Astrocyte of the spinal cord (primary cell): ENCODE measurements at regions not wholly inside any gene's neighbourhood (a gene's known extent, or its start where the extent isn't known, plus 50 kb on each side); places are given as distances from the start of the nearest gene placed in this dataset.

Source experiments
- DNase-seq: peaks from one replicate; pipeline ENCODE4 v3.0.0; 2011; ENCODE audit warnings: low read depth, low spot score
- H3K4me3 ChIP-seq: 2 replicates; pipeline ENCODE4 v1.5.1; 2011; ENCODE audit warnings: low read depth, mild to moderate bottlenecking, low read length, moderate library complexity
- CTCF ChIP-seq: IDR thresholded peaks from 2 replicates; pipeline ENCODE4 v1.5.1; 2012; ENCODE audit warnings: low read depth, mild to moderate bottlenecking, low read length, inconsistent platforms
- in situ Hi-C: cut with HindIII; loops from 2 replicates; pipeline ENCODE4 v1.10.0; 2017; ENCODE audit warnings: low sequenced_read_pairs

DNA sequence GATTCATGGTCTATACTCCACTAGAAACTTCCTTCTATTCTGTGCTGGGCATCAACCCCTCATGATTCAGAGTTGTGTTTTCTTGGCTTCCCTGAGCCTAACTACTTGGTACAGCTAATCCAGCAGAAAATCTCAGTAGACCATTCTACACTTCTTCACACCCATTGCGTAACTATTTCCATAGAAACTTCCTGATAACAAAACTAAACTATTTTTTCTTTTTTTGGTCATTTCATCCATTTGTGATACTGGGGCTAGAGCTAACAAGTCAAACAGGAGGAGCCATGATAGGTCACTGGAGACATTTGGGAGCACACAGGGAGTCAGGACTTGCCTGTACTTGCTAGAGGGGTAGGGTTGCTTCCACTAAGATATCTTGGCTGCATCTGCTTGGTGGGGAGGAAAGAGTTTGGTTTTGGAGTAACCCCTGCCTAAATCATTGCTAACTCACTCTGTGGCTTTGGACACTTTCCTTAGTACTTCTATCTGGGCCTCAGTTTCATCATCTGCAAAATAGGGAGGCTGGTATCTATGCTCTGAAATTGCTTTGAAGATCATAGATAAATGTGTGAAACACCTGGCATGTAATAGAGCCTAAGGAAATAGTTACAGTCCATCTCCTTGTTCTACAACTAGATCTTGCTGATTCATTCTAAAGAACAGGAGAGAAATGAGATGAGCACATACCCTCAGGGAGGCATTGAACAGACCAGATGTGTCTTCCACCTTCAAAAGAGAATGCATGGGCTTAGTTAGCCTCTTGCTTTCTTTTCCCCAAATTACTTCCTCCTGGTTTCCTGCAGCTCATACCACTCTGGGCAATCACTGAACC is 127.9 kb upstream of the ADGRF1 start:
- H3K4me3 ChIP-seq = no peak overlapping the region
- no peak for DNase-seq
- in situ Hi-C loops = no loop called here
- TF ChIP-seq CTCF = no peak

DNA sequence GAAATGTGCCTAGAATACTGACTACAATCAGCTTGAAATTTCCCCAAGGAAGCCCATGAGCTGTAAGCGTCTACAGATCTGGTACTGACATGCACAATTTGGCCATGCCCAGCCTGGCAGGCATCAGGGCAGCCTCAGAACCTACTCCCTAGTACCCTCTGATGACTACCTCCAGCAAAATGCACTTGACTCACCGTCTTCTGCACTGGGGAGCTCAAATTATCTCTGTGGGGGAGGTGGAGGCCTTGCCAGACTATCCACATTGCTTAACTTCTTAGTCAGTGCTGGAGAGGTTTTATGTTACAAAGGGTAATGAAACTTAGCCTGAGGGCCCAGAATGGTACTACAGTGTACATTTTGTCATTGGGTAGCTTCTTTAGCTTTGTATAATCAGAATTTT is 126.0 kb upstream of the ADGRF1 start:
- in situ Hi-C loops = no loop called here
- TF ChIP-seq CTCF = no peak
- peak; percentile 97 for DNase-seq
- no peak overlapping the region for H3K4me3 ChIP-seq

DNA sequence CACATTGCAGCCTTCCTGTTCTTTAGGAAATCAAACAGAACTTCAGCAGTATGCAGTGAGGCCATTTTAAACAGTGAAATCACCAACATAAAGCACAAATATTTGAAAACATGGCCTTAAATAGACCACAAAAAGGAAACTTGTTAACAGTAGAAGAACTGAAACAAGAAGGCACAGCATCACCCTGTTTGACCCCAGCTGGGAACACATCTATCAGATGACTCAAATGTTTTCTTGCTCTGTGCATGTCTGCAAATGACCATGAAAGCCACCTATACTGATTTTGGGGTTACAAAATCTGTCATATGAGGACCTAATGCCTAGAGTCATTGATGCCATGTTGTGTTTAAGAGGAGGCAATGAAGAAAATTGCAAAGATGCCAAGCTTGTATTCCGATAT is 123.8 kb upstream of the ADGRF1 start:
- no peak overlapping the region for H3K4me3 ChIP-seq
- in situ Hi-C loops = no loop called here
- no peak for TF ChIP-seq CTCF
- peak; percentile 58 for DNase-seq

- H3K4me3 ChIP-seq = no peak overlapping the region
- DNase-seq = no peak
- no peak for TF ChIP-seq CTCF
- in situ Hi-C loops = no loop called here
These were observed 122.7 kb upstream of the ADGRF1 start for GRCh38 chr6:47164877-47165276.

DNA sequence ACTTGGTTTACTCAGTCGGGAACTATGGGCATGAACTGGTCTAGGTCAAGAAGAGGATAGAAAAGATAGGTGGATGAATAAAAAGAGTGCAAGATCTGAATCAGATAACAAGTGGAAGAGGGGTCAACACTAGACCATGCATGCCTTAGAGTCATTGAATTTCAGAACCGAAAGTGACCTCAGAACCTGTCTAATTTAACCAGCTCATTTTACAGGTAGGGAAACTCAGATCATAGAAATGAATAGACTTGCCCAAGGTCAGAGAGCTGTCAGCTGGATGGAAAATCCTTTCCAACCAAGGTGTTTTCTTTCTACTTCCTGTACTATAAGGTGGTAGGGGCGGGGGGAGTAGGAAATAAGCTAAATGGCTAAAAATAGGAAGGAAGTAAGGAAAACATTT is 121.4 kb upstream of the ADGRF1 start:
- DNase-seq = no peak
- in situ Hi-C loops = no loop called here
- no peak overlapping the region for H3K4me3 ChIP-seq
- no peak for TF ChIP-seq CTCF

DNA sequence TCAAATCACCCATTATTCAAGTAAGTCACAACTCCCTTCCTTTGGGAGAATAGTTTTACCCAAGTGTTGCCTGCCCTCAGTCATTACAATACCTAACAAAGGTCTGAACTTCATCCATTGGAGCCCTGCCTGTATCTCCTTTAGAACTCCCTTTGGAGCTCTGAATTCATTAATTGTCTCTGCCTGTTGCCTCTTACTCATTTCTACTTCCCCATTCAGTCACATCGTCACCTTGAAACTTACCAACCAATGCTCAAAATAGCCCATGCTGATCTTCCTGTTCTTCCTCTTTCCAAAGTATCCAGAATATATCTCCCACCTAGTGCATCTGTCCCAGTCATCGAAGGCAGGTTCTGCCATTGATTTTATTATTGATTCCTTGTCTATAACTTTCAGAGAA is 120.7 kb upstream of the ADGRF1 start:
- TF ChIP-seq CTCF = no peak
- DNase-seq = no peak
- in situ Hi-C loops = no loop called here
- H3K4me3 ChIP-seq = no peak overlapping the region
